GM19397 (cell line): ENCODE measurements at regions not wholly inside any gene's neighbourhood (a gene's known extent, or its start where the extent isn't known, plus 50 kb on each side); places are given as distances from the start of the nearest gene placed in this dataset.

Source experiments
- ATAC-seq: cut with Tn5 transposase; IDR thresholded peaks from one replicate; pipeline ENCODE4 v1.9.1; 2021; ENCODE audit warnings: mild to moderate bottlenecking, moderate library complexity; ENCODE audit not compliant: unreplicated experiment

DNA sequence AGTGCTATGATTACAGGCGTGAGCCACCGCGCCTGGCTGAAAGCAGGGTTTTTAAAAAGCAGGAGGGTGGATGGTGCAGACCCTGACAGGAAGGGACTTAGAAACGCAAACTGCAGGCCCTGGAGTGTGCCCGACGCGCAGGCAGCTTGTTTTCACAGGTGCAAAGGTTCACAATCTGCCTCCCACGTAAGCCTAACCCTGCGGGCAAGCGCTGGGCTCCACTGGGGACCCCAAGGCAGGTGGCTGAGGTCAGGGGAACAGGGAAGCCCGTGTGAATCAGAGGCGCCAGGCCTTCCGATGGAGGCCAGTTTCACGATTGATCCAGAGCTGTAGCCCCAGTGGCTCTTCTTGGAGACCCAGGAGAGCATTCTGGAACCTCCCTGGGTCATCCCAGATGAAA lies 256.3 kb downstream of the BRD1 start:
- ATAC-seq = no peak

DNA sequence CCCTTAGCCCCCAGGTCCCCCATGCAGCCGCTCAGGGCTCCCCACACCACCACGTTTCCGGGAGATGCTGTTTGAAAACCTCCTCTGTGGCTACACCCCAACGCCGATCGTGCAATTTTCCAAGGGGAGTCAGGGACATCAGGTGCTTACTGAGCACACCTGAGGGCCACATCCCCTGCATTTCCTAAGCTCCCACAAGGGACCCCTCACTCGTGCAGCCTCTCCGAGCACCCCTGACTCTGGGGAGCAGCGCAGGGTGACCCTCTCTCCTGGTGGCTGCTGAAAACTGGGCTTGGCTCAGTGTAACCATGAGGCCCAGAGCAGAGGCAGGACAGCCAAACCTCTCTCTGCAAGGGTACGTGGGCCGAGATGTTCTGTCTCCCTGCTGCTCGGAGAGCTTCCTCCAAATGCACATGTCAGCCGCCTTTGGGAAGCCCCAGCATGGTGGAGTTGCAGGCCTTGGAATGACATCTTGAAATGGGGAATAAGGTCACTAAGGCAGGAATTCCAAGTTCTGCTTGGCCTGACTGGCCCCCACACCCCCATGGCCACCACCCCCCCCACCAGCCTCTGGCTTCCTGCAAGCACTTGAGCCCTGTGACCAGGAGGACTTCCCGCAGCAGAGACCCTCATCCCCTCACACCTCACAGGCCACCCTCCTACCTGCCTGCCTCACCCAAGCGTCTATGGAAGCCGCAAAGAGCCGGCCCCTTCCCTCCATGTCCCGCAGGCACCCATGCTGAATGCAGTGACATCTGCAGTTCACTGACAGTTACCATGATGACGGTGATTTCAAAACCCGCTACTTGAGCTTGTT lies 257.4 kb downstream of the BRD1 start:
- no peak for ATAC-seq

DNA sequence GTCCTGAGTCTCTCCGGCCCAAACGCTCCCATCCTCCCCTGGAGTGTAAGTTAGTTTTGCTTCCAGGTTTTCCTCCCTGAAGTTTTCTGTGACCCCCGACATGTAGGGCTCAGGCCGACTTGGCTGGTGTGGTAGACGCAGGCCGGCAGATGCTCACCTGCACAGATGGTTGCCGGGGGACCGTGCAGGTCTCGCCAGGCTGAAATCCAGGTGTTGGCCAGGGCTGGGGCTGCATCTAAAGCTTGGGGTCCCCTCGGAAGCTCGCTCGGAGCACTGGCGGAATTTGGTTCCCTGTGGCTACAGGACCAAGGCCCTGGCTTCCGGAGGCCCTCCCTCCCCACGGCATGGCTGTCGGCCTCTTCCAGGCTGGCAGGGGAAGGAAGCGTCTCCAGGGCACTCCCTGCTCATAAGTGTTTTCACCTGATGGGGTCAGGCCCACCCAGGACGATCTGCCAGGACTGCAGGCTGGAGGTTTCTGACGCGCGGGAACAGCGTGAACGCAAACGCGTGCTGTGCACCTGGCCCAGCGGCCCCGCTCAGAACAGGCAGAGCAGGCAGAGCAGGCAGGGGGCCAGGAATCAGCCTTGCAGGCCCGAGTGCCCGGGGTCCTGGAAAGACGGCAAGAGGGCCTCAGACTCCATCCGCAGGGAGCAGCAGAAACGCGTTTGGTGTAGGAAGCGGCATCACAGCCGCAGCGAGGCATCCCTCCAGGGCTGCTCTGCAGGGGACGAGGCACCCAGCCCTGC lies 258.2 kb downstream of the BRD1 start:
- ATAC-seq = no peak

DNA sequence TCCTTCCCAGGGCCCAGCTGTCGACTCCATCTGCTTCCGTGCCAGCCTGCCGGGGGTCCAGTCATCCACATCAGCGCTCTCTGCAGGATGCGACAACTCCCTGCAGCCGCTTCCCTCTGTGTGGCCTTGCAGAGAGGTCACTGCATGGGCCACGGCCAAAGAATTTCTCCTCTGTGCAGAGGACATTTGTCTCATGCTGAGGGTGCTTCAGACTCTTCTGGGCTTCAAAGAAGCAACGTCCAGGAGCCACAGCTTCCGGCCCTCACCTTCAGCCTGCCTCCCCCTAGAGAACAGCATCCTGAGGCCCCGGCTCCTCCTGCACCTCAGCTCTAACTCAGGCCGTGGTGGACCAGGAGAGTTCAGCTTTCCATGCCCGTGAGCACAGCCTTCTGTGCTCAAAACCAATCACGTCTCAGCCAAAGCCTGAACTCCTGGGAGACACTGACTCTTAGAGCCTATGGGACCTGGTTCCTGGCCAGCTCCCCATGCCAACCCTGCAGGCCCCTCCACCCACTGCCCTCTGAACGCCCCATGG lies 258.9 kb downstream of the BRD1 start:
- no peak for ATAC-seq

DNA sequence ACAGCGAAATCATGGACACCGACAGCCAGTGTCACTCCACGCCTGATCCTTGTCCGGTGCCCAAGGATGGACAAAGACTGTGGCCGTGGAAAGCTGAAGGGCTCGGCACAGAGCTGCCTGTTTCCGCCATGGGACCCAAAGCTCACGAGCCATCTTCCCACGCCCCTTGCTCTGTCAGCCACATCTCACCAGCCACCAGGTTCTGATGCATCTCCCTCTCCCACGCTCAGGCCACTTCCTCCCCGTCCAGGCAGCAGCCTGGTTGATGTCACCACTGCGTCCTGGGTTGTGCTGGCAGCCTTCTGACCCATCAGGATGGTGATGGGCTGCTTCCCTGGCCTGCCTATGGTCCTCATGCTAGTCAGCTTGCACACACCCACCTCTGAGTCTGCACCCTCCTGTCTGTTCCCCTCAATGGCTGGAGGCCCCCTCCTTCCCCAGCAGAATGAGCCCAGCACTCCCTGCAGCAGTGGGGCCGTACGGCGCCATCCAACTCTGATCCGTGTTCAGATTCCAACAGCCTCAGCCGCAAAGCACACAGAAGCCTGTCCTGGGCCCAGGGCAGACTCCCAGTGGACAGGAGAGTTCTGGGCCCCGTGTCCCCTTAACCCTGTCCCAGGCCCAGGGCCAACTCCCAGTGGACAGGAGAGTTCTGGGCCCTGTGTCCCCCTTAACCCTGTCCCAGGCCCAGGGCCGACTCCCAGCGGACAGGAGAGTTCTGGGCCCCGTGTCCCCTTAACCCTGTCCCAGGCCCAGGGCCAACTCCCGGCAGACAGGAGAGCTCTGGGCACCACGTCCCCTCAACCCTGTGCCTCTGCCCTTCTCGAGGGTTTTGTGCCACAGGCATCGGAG lies 259.5 kb downstream of the BRD1 start:
- no peak for ATAC-seq

DNA sequence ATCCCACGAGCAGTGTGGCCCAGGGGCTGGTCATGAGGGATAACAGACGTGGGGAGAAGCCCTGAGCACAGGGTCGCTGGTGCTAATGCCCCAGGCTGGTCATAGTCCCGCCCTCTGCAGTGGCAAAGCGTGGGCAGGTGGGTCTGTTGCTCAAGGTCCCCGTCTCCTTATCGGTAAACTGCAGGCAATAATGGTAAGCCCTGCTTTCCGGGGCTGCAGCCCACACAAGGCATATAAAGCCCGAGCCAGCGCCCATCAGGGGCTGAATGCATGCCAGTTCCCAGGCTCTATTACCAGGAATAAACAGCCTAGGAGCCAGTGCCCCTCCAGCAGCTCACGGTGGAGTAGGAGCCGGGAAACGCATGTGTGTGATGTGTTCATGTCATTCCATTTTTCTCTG lies 261.0 kb downstream of the BRD1 start:
- ATAC-seq = no peak

DNA sequence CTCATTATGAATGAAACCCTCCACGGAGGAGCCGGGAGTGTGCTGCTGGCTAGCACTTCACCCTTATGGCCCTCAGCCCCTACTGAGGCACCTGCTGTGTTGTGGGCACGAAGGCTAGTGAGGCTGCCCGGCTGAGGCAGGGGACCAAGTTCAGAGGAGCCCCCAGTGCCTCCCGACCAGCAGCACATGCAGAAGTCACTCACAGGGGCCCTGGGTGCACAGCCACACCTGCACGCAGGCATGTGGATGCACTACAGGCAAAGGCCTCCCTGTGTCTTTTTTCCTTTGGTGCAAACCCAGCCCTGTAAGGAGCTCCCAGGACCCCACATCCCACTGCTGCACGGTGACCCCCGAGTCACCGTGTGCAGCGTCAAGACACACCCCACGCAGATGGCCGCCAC lies 261.5 kb downstream of the BRD1 start:
- no peak for ATAC-seq

DNA sequence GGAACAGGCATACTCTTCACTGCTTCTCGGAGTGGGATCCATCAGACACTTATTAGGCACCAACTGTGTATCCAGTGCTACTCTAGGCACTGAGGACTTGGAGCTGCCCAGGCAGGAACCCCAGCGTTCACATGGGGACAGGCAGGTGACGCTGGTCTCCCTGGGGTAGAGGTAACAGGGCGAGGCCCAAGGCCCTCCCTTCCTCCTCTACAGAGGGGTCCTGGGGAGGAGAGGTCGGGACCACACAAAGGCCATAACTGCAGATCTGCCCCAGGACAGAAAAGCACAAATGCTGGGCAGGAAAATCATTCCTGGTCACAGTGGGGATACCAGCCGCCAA lies 262.2 kb downstream of the BRD1 start:
- ATAC-seq = no peak

DNA sequence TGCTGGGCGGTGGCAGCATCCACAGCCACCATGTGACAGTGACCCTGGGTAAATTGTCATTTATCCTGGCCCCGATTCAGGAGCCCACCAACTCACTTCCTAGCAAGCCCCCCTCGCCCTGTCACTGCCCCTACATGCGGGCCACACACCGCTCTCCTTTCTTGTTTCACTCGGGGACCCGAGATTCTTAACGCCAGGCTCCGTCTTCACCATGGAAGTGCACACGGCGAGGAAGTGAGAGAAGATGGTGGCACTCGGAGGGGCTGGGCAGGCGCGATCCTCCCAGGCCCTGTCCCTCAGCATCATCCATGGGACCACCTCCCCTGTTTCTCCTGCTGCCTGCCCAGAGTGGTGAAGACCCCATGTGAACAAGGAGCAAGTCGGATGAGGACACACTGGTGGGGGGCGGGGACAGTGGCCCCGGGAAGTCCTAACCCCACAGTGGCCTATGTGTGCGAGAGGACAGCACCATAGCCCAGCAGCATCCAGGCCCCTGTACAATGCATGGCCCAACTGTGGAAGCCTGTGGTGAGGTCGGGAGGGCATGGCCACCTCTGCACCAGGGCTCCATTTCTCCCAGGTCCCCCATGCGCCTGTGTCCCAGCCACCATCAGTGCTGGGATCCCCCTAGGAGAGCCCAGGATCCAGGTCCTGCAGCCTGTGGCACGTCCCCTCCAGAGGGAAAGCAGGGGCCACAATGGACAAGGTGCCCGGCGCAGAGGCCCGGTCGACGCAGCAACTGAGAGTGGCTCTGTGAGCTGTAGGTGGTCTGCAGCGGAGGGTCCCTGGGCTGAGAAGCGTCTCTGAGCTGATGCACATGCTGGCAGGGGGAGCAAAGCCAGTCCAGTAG lies 262.8 kb downstream of the BRD1 start:
- no peak for ATAC-seq

DNA sequence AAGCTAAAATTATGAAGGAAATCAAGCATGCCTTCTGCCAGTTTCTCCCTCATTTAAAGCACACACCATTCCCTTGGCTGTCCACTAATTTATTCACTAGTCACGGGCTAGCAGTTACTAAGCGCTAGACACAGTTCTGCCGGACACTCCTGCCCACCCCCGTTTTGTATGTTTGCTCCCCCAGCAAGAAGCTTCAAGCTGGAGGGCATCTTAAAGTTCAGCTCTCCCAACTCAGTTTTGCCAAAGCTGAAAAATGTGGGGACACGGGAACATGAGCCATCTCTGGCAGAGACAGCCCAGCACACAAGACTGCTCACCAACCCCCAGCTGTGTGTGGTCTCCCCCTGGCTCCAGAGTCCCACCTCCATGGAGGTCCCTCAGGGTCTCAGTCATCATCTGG lies 263.6 kb downstream of the BRD1 start:
- no peak for ATAC-seq

DNA sequence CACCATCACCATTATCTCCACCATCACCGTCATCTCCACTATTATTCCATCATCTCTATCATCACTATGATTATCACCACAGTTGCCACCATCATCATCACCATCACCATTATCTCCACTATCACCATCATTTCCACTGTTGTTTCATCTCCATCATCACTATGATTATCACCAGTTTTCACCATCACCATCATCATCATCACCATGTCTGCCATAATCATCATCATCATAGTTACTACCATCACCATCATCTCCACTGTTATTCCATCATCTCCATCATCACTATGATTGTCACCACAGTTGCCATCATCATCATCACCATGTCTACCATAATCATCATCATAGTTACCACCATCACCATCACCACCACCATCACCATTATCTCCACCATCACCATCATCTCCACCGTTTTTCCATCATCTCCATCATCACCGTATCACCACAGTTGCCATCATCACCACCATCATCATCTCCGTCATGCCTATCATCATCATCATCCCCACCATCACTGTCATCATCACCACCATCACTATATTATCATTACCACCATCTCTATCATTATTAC lies 264.9 kb downstream of the BRD1 start:
- ATAC-seq = no peak

DNA sequence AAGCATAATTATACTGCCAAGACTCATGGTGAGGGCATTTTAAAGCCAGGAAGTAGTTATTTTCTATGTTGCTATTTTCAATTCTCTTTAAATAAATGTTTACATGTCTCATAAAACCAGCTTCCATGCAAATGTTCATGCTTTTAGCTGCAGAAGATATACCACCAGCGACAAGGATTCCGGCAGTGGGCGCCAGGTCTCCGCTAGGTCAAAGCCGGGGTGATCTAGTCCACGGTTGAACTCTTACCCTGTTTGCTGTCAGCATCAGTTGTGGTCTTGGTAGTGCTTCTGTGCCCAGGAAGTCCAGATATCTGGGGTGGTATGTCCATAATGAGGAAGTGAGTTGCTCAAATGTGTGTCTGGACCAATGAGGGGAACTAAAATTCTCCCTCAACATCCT lies 265.7 kb downstream of the BRD1 start:
- ATAC-seq = no peak

DNA sequence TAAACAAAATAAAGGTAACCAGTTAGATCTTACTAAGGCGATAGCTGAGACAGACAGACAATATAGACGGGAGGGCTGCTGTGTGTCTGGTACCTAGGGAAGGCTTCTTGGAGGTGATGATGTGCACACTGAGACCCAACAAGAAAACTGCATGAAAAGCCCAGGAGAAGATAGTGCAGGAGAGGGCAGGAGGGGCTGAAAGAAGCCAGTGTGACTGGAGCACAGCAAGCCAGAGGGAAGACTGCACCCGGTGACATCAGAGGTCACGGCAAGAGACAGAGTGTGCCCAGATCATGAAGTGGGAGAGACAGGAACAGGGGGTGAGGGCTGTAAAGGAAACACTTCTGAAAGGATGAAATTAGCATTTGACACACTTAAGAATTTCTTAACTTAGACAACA lies 266.3 kb downstream of the BRD1 start:
- no peak for ATAC-seq

DNA sequence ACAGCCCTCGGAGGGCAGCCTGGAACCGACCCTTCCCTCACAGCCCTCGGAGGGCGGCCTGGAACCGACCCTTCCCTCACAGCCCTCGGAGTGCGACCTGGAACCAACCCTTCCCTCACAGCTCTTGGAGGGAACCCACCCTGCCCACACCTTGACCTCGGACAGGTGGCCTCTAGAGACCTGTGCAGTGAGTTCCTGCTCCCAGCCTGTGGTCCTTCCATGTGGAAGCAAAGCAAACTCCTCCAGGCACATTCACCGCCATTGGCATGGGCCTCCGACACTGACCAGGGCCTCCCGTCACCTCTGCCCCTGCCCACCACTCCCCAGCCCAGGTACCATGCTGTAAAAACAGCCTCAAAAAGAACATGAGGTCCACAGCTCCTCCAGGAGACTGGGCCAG lies 272.1 kb downstream of the BRD1 start:
- ATAC-seq = no peak

DNA sequence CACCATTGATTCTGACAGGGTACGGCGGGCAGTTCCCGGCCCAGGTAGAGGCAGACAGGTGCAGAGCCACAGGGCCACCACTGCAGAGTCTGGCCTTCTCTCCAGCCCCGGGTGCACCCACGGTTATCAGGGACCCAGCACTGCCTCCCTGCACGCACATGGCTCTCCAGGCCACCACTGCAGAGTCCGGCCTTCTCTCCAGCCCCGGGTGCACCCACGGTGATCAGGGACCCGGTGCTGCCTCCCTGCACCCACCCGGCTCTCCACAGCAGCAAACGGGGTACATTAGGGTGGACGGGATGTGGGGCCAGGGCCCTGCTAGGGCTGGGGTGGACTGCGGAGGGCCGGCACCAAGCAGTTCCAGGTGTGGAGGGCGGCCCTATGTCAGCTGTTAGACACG lies 272.9 kb downstream of the BRD1 start:
- no peak for ATAC-seq

DNA sequence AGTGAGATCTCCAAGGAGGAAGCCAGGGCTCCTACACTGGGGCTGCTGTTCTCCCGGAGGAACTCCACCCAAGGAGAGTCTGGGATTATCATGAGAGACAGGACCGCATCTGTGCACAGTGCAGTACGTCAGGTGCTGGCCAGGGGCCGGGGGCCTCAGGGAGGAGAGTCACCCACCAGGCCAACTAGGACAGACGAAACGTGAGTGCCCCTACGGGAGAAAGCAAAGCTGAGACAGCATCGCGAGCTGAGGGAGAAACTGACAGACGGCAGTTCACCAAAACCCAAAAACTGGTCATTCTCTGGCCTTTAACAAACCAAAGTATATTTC lies 273.4 kb downstream of the BRD1 start:
- no peak for ATAC-seq

DNA sequence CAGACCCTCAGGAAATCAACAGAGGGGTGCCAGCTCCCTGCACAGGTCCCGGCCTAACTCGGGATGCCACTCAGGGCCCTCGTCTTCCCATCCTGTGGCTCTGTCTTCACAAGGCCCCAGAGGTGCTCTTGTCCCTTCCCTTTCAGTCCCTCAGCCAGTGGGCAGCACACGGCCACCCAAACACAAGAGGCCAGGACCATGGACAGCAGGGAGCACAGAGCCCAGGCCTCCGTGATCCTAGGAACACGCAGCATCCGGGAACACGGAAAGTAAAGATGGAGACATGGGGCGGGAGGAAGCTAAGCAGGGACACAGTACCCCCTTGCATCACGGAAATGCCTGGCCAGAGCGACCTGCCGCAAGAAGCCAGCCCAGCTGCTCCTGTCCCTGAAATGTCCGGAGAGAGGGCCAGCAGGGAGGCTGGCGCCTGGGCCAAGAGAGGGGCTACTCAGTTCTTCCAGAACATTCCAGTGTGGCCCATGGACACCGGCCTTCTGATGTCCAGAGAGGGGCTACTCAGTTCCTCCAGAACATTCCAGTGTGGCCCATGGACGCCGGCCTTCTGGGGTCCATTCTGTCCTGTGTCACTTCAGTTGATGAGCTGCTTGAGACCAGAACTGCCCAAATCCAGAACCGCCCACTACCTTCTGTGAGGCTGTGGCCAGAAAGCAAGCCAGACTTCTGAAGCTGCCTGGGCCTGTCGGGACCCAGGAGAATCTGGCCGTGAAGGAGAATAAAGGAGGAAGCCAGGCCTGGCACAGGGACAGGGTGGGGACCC lies 274.0 kb downstream of the BRD1 start:
- ATAC-seq = no peak

DNA sequence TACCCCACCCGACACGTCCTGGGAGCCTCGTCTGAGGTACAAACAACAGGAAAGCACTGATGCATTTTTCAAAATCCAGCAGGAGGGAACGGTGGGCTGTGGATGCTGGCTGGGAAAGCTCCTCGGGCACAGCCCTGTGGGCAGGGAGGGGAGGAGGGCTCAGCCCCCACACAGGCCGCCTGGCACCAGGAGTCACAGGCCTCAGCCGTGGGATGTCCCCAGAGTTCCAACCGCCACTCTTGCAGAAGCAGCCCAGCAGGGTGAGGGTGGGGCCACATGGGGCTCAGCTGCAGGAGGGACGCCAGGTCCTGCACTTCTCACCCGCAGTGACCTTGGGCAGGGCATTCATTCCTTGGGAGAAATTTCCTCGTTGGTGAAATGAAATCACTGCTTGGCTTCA lies 274.6 kb downstream of the BRD1 start:
- no peak for ATAC-seq

DNA sequence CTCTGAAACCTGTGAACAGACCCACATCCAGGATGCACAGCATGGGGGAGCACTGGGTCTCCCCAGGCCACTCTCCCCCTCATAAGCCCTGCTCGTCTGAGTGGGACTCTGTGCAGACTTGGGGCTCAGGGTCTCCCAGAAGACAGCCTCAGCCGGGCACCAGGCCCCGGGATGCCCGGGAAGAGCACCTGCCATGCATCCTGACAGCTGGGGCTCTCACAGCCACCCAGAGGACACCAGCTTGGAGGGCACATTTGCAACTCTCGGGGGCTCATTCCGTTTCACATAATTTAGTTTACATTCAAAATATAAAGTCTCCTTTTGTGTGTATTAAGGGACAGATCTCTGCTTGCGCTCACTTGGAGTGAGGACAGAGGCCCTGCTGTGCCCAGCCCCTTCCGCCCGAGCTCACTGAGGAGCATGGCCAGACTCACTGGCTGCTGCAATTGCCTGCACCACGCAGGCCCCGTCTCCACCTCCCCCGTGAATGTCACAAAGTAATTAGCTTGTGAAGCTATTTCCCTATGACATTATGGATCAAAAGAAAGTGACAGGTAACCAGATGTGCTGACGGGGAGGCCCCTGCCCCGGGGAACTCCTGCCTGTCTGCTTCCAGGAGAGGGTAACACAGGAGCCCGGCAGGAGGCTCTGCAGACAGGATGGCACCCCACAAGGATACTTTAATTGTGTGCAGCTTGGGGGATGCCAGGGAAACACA lies 275.6 kb downstream of the BRD1 start:
- ATAC-seq = no peak
